GM12878 (cell line): ENCODE measurements at regions not wholly inside any gene's neighbourhood (a gene's known extent, or its start where the extent isn't known, plus 50 kb on each side); places are given as distances from the start of the nearest gene placed in this dataset.

Experiments used
- ATAC-seq: fragments of 200-7000 bp; cut with Tn5 transposase; 3 replicates; pipeline ENCODE4 v1.9.1; 2020; ENCODE audit warnings: mild to moderate bottlenecking, moderate library complexity
- BruUV-seq: library from RNA; stranded (reverse); fragments of 400-500 nt; replicated peaks from 2 replicates; lab custom pipeline; 2021; lab: Mats Ljungman, UMichigan
- CTCF ChIA-PET: fragments of 300-600 bp; sonication (Branson Sonifier 250); formaldehyde crosslinking; extraction: SDS; loops from one replicate; lab custom pipeline; 2021; ENCODE audit warnings: inconsistent platforms; lab: Yijun Ruan, JAX
- POLR2A ChIA-PET: fragments of 350-600 bp; formaldehyde crosslinking; extraction: SDS; loops from one replicate; lab custom pipeline; 2021; ENCODE audit warnings: inconsistent platforms; lab: Charles Lee
- RAD21 ChIA-PET: fragments of 300-600 bp; sonication (Branson Sonifier 250); formaldehyde crosslinking; loops from one replicate; lab custom pipeline; 2023; ENCODE audit warnings: antibody characterized with exemption; ENCODE audit not compliant: unreplicated experiment; lab: Charles Lee
- SMC1A ChIA-PET: fragments of 300-600 bp; sonication (Branson Sonifier 250); formaldehyde crosslinking; loops from one replicate; lab custom pipeline; 2023; ENCODE audit not compliant: unreplicated experiment, uncharacterized antibody; lab: Charles Lee
- DNase-seq: peaks from one replicate; pipeline ENCODE4 v3.0.0-alpha.2; 2011; ENCODE audit warnings: low read depth, low spot score
- FAIRE-seq: peaks from 3 replicates; lab custom pipeline; 2011; peaks lifted over from hg19 to GRCh38; lab: Jason Lieb, UNC
- H2AFZ ChIP-seq: 2 replicates; pipeline ENCODE4 v1.6.0; 2011; ENCODE audit warnings: low read depth, low read length, control low read depth; ENCODE audit not compliant: control insufficient read depth
- H3K27ac ChIP-seq: 2 replicates; pipeline ENCODE4 v1.5.1; 2011; ENCODE audit warnings: control low read depth; ENCODE audit not compliant: control insufficient read depth, insufficient read depth
- H3K27me3 ChIP-seq, 2 experiments: replicated peaks in 1 of 2; 2 replicates each; pipeline versions ENCODE4 v1.6.0 to v1.6.1; 2011; ENCODE audit warnings: low read length in 1 of 2; ENCODE audit not compliant: control insufficient read depth in 2 of 2, insufficient read depth in 2 of 2
- H3K36me3 ChIP-seq, 2 experiments: 2 replicates each; pipeline ENCODE4 v1.5.1; 2011; ENCODE audit warnings: low read length in 1 of 2; ENCODE audit not compliant: control insufficient read depth in 2 of 2, insufficient read depth in 2 of 2
- H3K4me1 ChIP-seq: 2 replicates; pipeline ENCODE4 v1.6.1; 2011; ENCODE audit warnings: mild to moderate bottlenecking, low read length, moderate library complexity, mixed read lengths; ENCODE audit not compliant: control insufficient read depth, insufficient read depth
- H3K4me2 ChIP-seq: 2 replicates; pipeline ENCODE4 v1.6.0; 2011; ENCODE audit warnings: control low read depth; ENCODE audit not compliant: control insufficient read depth, insufficient read depth
- H3K4me3 ChIP-seq: fragments of 200-600 bp; sonication (generic); 2 replicates; pipeline ENCODE4 v1.5.1; 2016
- H3K79me2 ChIP-seq: 2 replicates; pipeline ENCODE4 v1.6.0; 2011; ENCODE audit warnings: low read length; ENCODE audit not compliant: control insufficient read depth, insufficient read depth
- H3K9ac ChIP-seq: 2 replicates; pipeline ENCODE4 v1.8.0; 2011; ENCODE audit warnings: low read length, control low read depth, mixed read lengths; ENCODE audit not compliant: control insufficient read depth, insufficient read depth
- H3K9me3 ChIP-seq: replicated peaks from 3 replicates; pipeline ENCODE4 v1.5.1; 2011; ENCODE audit warnings: mild to moderate bottlenecking, low read length; ENCODE audit not compliant: control insufficient read depth, insufficient read depth
- H4K20me1 ChIP-seq: 2 replicates; pipeline ENCODE4 v1.6.0; 2011; ENCODE audit not compliant: control insufficient read depth, insufficient read depth
- EED ChIP-seq: sonication (generic); IDR thresholded peaks from 2 replicates; pipeline ENCODE4 v1.6.1; 2016; ENCODE audit warnings: antibody characterized with exemption, low read depth
- ELK1 ChIP-seq: IDR thresholded peaks from 2 replicates; pipeline ENCODE4 v1.6.1; 2012; ENCODE audit warnings: low read depth, low read length, improper control_type of control experiment
- ETV6 ChIP-seq, 2 experiments: fragments of 450-650 bp in 1 of 2; IDR thresholded peaks in 1 of 2; conservative IDR thresholded peaks in 1 of 2; 2 replicates each; pipeline ENCODE4 v1.6.1; 2014; ENCODE audit warnings: antibody characterized with exemption in 1 of 2, borderline replicate concordance in 1 of 2, low read depth in 1 of 2, mild to moderate bottlenecking in 1 of 2, moderate library complexity in 1 of 2
- HDGF ChIP-seq: fragments of 450-650 bp; IDR thresholded peaks from 2 replicates; pipeline ENCODE4 v1.6.1; 2016; ENCODE audit warnings: antibody characterized with exemption
- JUNB ChIP-seq: IDR thresholded peaks from 2 replicates; pipeline ENCODE4 v1.6.1; 2016; ENCODE audit warnings: antibody characterized with exemption, mild to moderate bottlenecking
- KLF5 ChIP-seq: fragments of 450-650 bp; IDR thresholded peaks from 2 replicates; pipeline ENCODE4 v1.6.1; 2014; ENCODE audit warnings: mild to moderate bottlenecking; ENCODE audit not compliant: partially characterized antibody
- MEF2B ChIP-seq: fragments of 450-650 bp; IDR thresholded peaks from 2 replicates; pipeline ENCODE4 v1.6.1; 2018; ENCODE audit warnings: mild to moderate bottlenecking, moderate library complexity; ENCODE audit not compliant: partially characterized antibody, poor library complexity, severe bottlenecking
- MLLT1 ChIP-seq: fragments of 450-650 bp; IDR thresholded peaks from 2 replicates; pipeline ENCODE4 v1.6.1; 2016; ENCODE audit warnings: mild to moderate bottlenecking
- NFYB ChIP-seq: IDR thresholded peaks from 2 replicates; pipeline ENCODE4 v1.6.1; 2011; ENCODE audit warnings: low read depth, mild to moderate bottlenecking, low read length, improper control_type of control experiment, moderate library complexity; ENCODE audit not compliant: insufficient read depth
- NR2C2 ChIP-seq: IDR thresholded peaks from 2 replicates; pipeline ENCODE4 v1.6.1; 2011; ENCODE audit warnings: borderline replicate concordance, low read depth; ENCODE audit not compliant: control insufficient read depth, insufficient read length
- RFX5 ChIP-seq: IDR thresholded peaks from 2 replicates; pipeline ENCODE4 v1.6.1; 2011; ENCODE audit warnings: low read depth, low read length, improper control_type of control experiment
- ZBTB33 ChIP-seq: fragments of 450-650 bp; IDR thresholded peaks from 2 replicates; pipeline ENCODE4 v1.6.1; 2017; ENCODE audit warnings: mild to moderate bottlenecking
- ZBTB40 ChIP-seq: fragments of 450-650 bp; IDR thresholded peaks from 2 replicates; pipeline ENCODE4 v1.6.1; 2016; ENCODE audit warnings: mild to moderate bottlenecking, moderate library complexity, borderline replicate concordance
- WGBS: methylation state at CpG from one replicate; pipeline ENCODE4 v1.1.6; 2016; ENCODE audit warnings: low lambda C conversion rate; ENCODE audit not compliant: insufficient replicate concordance, insufficient coverage; ENCODE audit errors: missing lambda C conversion rate; 5-methylcytosine and 5-hydroxymethylcytosine counted together
- in situ Hi-C: fragments of 300-500 bp; cut with MboI; formaldehyde crosslinking; loops from 9 replicates; pipeline ENCODE4 v1.14.3; 2018; ENCODE audit warnings: mixed read lengths
- intact Hi-C: fragments of 100-400 bp; cut with micrococcal nuclease; formaldehyde crosslinking; loops from one replicate; pipeline ENCODE4 v1.14.2; 2022; ENCODE audit not compliant: unreplicated experiment

- no peak for TF ChIP-seq ZBTB33
- TF ChIP-seq NFYB = no peak
- TF ChIP-seq MEF2B = peak; percentile 85
- TF ChIP-seq EED = no peak
- TF ChIP-seq JUNB = no peak
These were observed 502.7 kb upstream of the PODXL start (continued) for GRCh38 chr7:132059141-132059540.

- DNase-seq (no peak), FAIRE-seq (no peak), ATAC-seq (no peak)
- no peak overlapping the region for H3K9ac ChIP-seq
- intact Hi-C loops = no loop called here
- ChIA-PET CTCF (interaction anchor here (0.6 to 1.9 kb wide), 2 partner anchors 10 to 197 kb away, joined by 3 to 6 read pairs; no protein-coding TSS in a partner anchor), SMC1A (interaction anchor here (0.7 to 1.3 kb wide), 2 partner anchors 10 to 64 kb away, joined by 3 read pairs; no protein-coding TSS in a partner anchor), POLR2A (no interaction called here), RAD21 (no interaction called here)
- no peaks in the 10 kb centered on the region for H3K4me1 ChIP-seq
- WGBS = 13% methylated on average over 9 of the region's 9 CpGs
- H3K27me3 ChIP-seq = no peaks in the 10 kb centered on the region; a peak in 1 of 4 replicates
- in situ Hi-C loops = no loop called here
- H4K20me1 ChIP-seq = no peaks in the 10 kb centered on the region
- H3K36me3 ChIP-seq = no peaks in the 10 kb centered on the region
- H3K79me2 ChIP-seq = no peaks in the 10 kb centered on the region
- H3K4me3 ChIP-seq = no peak overlapping the region
- BruUV-seq = no TSS peak
- no peak overlapping the region for H3K4me2 ChIP-seq
- H2AFZ ChIP-seq = no peak overlapping the region
- H3K27ac ChIP-seq = no peak overlapping the region
- no peaks in the 10 kb centered on the region; the same call in 2 of the 3 replicates for H3K9me3 ChIP-seq
- TF ChIP-seq ELK1 (no peak), HDGF (no peak), KLF5 (no peak), MLLT1 (no peak), ZBTB40 (no peak), RFX5 (no peak), ETV6 (conservative IDR thresholded peaks at IDR 0.05 in 1 of 2, IDR thresholded peaks at IDR 0.05 in 1 of 2; ENCODE audit: borderline replicate concordance in 1 of 2, low read depth in 1 of 2) (no peak), NR2C2 (no peak)
These were observed 499.1 kb upstream of the PODXL start for GRCh38 chr7:132055336-132056120.
